Muscle of leg (tissue), 3 donors: ENCODE measurements at regions not wholly inside any gene's neighbourhood (a gene's known extent, or its start where the extent isn't known, plus 50 kb on each side); places are given as distances from the start of the nearest gene placed in this dataset.
A peak's percentile ranks its signal among the peaks of the same experiment; 100 is the strongest.
"Not testable (repeated sequence)": the region's sequence is repeated elsewhere in the genome, so short reads cannot be mapped to it uniquely, and the experiment has no call there.

Experiments used
- DNase-seq: peaks from one replicate; pipeline ENCODE4 v3.0.0; 2013
- H3K27ac ChIP-seq: one replicate; pipeline ENCODE4 v1.5.1; 2013; ENCODE audit warnings: mild to moderate bottlenecking, low read length, control low read depth
- H3K27me3 ChIP-seq: one replicate; pipeline ENCODE4 v1.6.1; 2013; ENCODE audit warnings: low read length; ENCODE audit not compliant: control insufficient read depth, insufficient read depth
- H3K36me3 ChIP-seq: one replicate; pipeline ENCODE4 v1.6.1; 2013; ENCODE audit warnings: low read length; ENCODE audit not compliant: control insufficient read depth, insufficient read depth
- H3K4me1 ChIP-seq: one replicate; pipeline ENCODE4 v1.6.1; 2013; ENCODE audit warnings: low read length; ENCODE audit not compliant: control insufficient read depth, insufficient read depth
- H3K4me3 ChIP-seq: one replicate; pipeline ENCODE4 v1.5.1; 2013; ENCODE audit warnings: low read length, control low read depth
- H3K9me3 ChIP-seq: replicated peaks from 2 replicates; pipeline ENCODE4 v1.6.1; 2013; ENCODE audit warnings: low read depth, low read length; ENCODE audit not compliant: control insufficient read depth
- WGBS: methylation state at CpG from one replicate; pipeline ENCODE4 v1.1.5; 2013; ENCODE audit warnings: missing lambda C conversion rate; ENCODE audit not compliant: insufficient coverage; 5-methylcytosine and 5-hydroxymethylcytosine counted together

- Histone ChIP-seq H3K4me3 (no peak overlapping the region), H3K4me1 (no peaks in the 10 kb centered on the region), H3K36me3 (no peaks in the 10 kb centered on the region), H3K9me3 (peaks cover 4% of the 10 kb centered on the region), H3K27me3 (no peaks in the 10 kb centered on the region), H3K27ac (no peak overlapping the region)
- no peak for DNase-seq
Observed at GRCh38 chr13:80821466-80821865, 480.5 kb upstream of the SPRY2 start.

GRCh38 chr13:80817979-80818378, 477.1 kb upstream of the SPRY2 start:
- H3K9me3 ChIP-seq: no peaks in the 10 kb centered on the region
- no peaks in the 10 kb centered on the region for H3K36me3 ChIP-seq
- H3K4me1 ChIP-seq: no peaks in the 10 kb centered on the region
- H3K27me3 ChIP-seq: no peaks in the 10 kb centered on the region
- no peak for DNase-seq
- no peak overlapping the region for H3K4me3 ChIP-seq
- no CpG with 5 or more reads among the region's 1 CpG for WGBS
- H3K27ac ChIP-seq: no peak overlapping the region

GRCh38 chr13:80814541-80814940, 473.6 kb upstream of the SPRY2 start:
- peaks cover 5% of the 10 kb centered on the region for H3K9me3 ChIP-seq
- H3K4me1 ChIP-seq: no peaks in the 10 kb centered on the region
- peak; percentile 96 for DNase-seq
- peak overlapping the region; percentile 56 for H3K27ac ChIP-seq
- H3K4me3 ChIP-seq: no peak overlapping the region
- no peaks in the 10 kb centered on the region for H3K27me3 ChIP-seq
- no peaks in the 10 kb centered on the region for H3K36me3 ChIP-seq

GRCh38 chr13:80810294-80810693, 469.4 kb upstream of the SPRY2 start:
- H3K4me3 ChIP-seq, H3K36me3 ChIP-seq, H3K27me3 ChIP-seq, H3K4me1 ChIP-seq, DNase-seq, H3K27ac ChIP-seq, H3K9me3 ChIP-seq: not testable (repeated sequence)
- WGBS: 85% methylated on average over 3 of the region's 4 CpGs

- Histone ChIP-seq H3K9me3 (no peaks in the 10 kb centered on the region), H3K27ac (no peak overlapping the region), H3K4me1 (no peaks in the 10 kb centered on the region), H3K36me3 (no peaks in the 10 kb centered on the region), H3K4me3 (no peak overlapping the region), H3K27me3 (no peaks in the 10 kb centered on the region)
- no peak for DNase-seq
- WGBS: no CpG with 5 or more reads among the region's 3 CpGs
Observed at GRCh38 chr13:80802946-80803345, 462.0 kb upstream of the SPRY2 start.

- no CpG with 5 or more reads among the region's 1 CpG for WGBS
Observed at GRCh38 chr13:80798576-80799133, 457.7 kb upstream of the SPRY2 start.

GRCh38 chr13:80787604-80788003, 446.7 kb upstream of the SPRY2 start:
- no peak for DNase-seq
- Histone ChIP-seq H3K27ac (no peak overlapping the region), H3K4me3 (no peak overlapping the region), H3K36me3 (no peaks in the 10 kb centered on the region), H3K27me3 (no peaks in the 10 kb centered on the region), H3K9me3 (no peaks in the 10 kb centered on the region), H3K4me1 (peaks cover 5% of the 10 kb centered on the region)
- no CpG with 5 or more reads among the region's 1 CpG for WGBS

More at GRCh38 chr13:80798576-80799133, 457.7 kb upstream of the SPRY2 start:
- H3K4me3 ChIP-seq: no peak overlapping the region
- no peak overlapping the region for H3K27ac ChIP-seq
- no peaks in the 10 kb centered on the region for H3K27me3 ChIP-seq
- H3K9me3 ChIP-seq: no peaks in the 10 kb centered on the region
- no peaks in the 10 kb centered on the region for H3K4me1 ChIP-seq
- no peak for DNase-seq
- H3K36me3 ChIP-seq: no peaks in the 10 kb centered on the region

- H3K9me3 ChIP-seq: no peaks in the 10 kb centered on the region
- H3K4me1 ChIP-seq: peaks cover 5% of the 10 kb centered on the region
- no peaks in the 10 kb centered on the region for H3K27me3 ChIP-seq
- DNase-seq: peak; percentile 64
- WGBS: no CpG with 5 or more reads among the region's 3 CpGs
- no peaks in the 10 kb centered on the region for H3K36me3 ChIP-seq
- H3K27ac ChIP-seq: peak overlapping the region; percentile 57
- no peak overlapping the region for H3K4me3 ChIP-seq
Observed at GRCh38 chr13:80783926-80784565, 443.1 kb upstream of the SPRY2 start.

GRCh38 chr13:80782441-80782840, 441.5 kb upstream of the SPRY2 start:
- Histone ChIP-seq H3K27ac (no peak overlapping the region), H3K4me3 (no peak overlapping the region), H3K9me3 (no peaks in the 10 kb centered on the region), H3K36me3 (no peaks in the 10 kb centered on the region), H3K27me3 (no peaks in the 10 kb centered on the region), H3K4me1 (peaks cover 5% of the 10 kb centered on the region)
- DNase-seq: peak; percentile 60
- WGBS: no CpG with 5 or more reads among the region's 1 CpG

- WGBS: 100% methylated on average over 1 of the region's 1 CpG
Observed at GRCh38 chr13:80778297-80778696, 437.4 kb upstream of the SPRY2 start.

GRCh38 chr13:80757694-80758093, 416.8 kb upstream of the SPRY2 start:
- H3K9me3 ChIP-seq: no peaks in the 10 kb centered on the region
- H3K4me1 ChIP-seq: peaks cover 7% of the 10 kb centered on the region
- H3K27ac ChIP-seq: no peak overlapping the region
- no peaks in the 10 kb centered on the region for H3K36me3 ChIP-seq
- DNase-seq: no peak
- H3K27me3 ChIP-seq: no peaks in the 10 kb centered on the region
- H3K4me3 ChIP-seq: no peak overlapping the region

More at GRCh38 chr13:80778297-80778696, 437.4 kb upstream of the SPRY2 start:
- no peak for DNase-seq
- Histone ChIP-seq H3K27me3 (no peaks in the 10 kb centered on the region), H3K36me3 (no peaks in the 10 kb centered on the region), H3K9me3 (no peaks in the 10 kb centered on the region), H3K4me3 (no peak overlapping the region), H3K4me1 (no peaks in the 10 kb centered on the region), H3K27ac (no peak overlapping the region)
